H1 (cell line): ENCODE measurements at regions not wholly inside any gene's neighbourhood (a gene's known extent, or its start where the extent isn't known, plus 50 kb on each side); places are given as distances from the start of the nearest gene placed in this dataset.

ENCODE experiments used
- SP2 ChIP-seq: IDR thresholded peaks from 2 replicates; pipeline ENCODE4 v1.6.1; 2012; ENCODE audit warnings: mild to moderate bottlenecking, low read length, inconsistent platforms

DNA sequence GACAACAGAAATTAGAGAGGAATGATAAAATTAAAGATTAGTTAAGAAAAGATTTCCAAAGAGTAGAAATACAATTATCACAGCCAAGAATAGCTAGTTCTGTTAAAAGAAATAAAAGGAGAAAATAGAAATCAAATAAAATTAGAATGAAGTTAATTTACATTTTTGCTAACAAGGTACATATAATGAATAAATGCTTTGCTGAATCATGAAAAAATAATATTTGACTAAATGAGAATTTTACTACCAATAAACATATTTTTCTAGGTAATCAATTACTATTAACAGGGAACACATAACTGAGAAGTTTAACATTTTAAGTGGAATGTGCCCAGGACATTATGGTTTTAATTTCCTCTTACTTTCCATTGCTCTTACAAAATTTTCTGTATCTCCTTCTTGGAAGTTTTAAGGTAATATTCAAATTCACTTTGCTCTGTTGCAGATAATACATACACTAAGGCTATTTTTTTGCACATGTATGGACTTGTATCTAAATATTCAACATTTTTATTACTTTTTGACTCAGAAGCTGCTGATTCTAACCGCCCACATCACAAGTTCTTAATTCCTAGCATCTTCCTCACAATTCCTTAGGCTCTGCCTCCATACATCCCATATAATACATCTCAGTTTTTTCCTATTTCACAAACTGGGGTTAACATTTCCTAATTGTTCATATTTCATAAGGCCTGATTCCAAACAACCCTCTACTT, 870.7 kb upstream of the INTU start (continued):
- TF ChIP-seq SP2 = no peak
- TF ChIP-seq, all 59 proteins: peak for 0
